Prostate gland (tissue), 2 donors: ENCODE measurements at regions not wholly inside any gene's neighbourhood (a gene's known extent, or its start where the extent isn't known, plus 50 kb on each side); places are given as distances from the start of the nearest gene placed in this dataset.

Experiments
- DNase-seq: peaks from one replicate; pipeline ENCODE4 v3.0.0-alpha.2; 2019; ENCODE audit warnings: low spot score
- H3K27ac ChIP-seq, 2 donors: fragments of 200-600 bp; sonication (generic); 2 replicates each; pipeline ENCODE4 v1.5.1; 2017 to 2019
- H3K27me3 ChIP-seq: fragments of 200-600 bp; sonication (generic); replicated peaks from 2 replicates; pipeline ENCODE4 v1.5.1; 2019; ENCODE audit not compliant: insufficient read depth
- H3K36me3 ChIP-seq, 2 donors: fragments of 200-600 bp; sonication (generic); 1 replicate in 1 of 2; 2 replicates in 1 of 2; pipeline versions ENCODE4 v1.5.1 to v1.8.1; 2017 to 2019
- H3K4me1 ChIP-seq: fragments of 200-600 bp; sonication (generic); replicated peaks from 2 replicates; pipeline ENCODE4 v1.5.1; 2019
- H3K4me3 ChIP-seq, 2 donors: fragments of 200-600 bp; sonication (generic); 2 replicates each; pipeline ENCODE4 v1.5.1; 2017 to 2019
- H3K9me3 ChIP-seq: fragments of 200-600 bp; sonication (generic); 2 replicates; pipeline ENCODE4 v1.5.1; 2017
- POLR2A ChIP-seq: fragments of 450-650 bp; IDR thresholded peaks from one replicate; pipeline ENCODE4 v1.6.1; 2016; ENCODE audit warnings: antibody characterized with exemption, mild to moderate bottlenecking
- POLR2AphosphoS5 ChIP-seq: sonication (generic); formaldehyde crosslinking; IDR thresholded peaks from one replicate; pipeline ENCODE4 v1.6.1; 2017; ENCODE audit warnings: antibody characterized with exemption
- WGBS: methylation state at CpG from one replicate; pipeline ENCODE4 v1.1.5; 2018; 5-methylcytosine and 5-hydroxymethylcytosine counted together
- intact Hi-C: fragments of 100-400 bp; cut with DNase I; formaldehyde crosslinking; loops from one replicate; pipeline ENCODE4 v1.14.2; 2022
- TF ChIP-seq, protein P1 (sequence below), 4 experiments: fragments of 200-600 bp in 2 of 4; fragments of 450-650 bp in 2 of 4; sonication (generic) in 2 of 4; IDR thresholded peaks; 1 replicate in 3 of 4; 2 replicates in 1 of 4; pipeline ENCODE4 v1.5.1; 2016 to 2019; ENCODE audit warnings: antibody characterized with exemption in 4 of 4, mild to moderate bottlenecking in 2 of 4, moderate library complexity in 2 of 4

DNA sequence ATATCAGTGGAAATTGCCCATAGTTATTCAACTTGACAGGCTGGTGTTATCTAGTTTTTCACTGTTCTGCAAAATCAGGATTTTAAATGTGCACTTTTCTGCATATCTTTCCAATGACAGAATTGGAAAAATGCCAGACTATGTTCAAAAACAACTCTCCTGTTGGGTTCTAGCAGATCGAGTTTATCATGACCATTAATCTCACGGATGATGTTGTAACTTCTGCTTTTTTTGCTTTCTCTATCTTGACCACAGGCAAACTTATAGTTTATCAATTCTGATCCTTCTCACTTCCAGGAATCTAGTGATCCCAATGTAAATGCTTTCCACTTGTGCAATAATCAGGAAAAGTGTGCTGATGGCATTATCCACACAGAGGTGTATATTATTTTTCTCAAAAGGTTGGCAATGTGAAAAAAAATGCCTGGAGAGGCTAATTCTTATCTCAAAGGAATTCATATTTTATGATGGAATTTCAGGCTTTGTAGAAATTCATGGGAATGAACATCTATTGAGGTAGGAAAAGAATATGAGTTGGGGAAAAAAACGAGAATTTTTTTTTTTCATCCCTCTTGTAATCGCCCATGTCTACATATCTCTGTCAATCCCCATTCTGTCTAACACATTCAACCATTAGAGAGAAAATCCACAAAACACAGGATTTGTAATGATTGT, 73.6 kb upstream of the DAB2 start:
- H3K27me3 ChIP-seq, result no peaks in the 10 kb centered on the region
- intact Hi-C loops, result no loop called here
- WGBS, result 56% methylated on average over 4 of the region's 4 CpGs

DNA sequence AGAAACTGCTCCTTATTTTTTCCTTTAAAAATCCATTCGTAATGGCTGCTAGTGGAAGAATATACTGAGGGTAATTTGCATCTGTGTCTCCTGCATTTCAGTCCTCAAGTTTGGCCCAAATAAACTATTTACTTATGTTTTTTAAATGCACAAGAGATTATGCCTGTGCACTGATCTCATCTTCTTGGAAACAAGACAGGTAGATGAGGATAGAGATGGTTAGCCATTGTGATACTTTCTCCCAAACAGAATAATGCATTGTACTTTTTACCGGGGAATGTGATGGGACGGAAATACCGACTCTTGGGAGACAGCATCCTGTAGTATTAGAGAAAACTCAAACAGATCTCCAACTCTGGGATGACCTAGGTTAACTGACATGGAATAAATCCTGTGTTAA, 72.5 kb upstream of the DAB2 start:
- Histone ChIP-seq H3K27me3 (no peaks in the 10 kb centered on the region), H3K4me3 (no peak overlapping the region), H3K27ac (no peak overlapping the region), H3K36me3 (no peaks in the 10 kb centered on the region), H3K9me3 (no peaks in the 10 kb centered on the region), H3K4me1 (no peaks in the 10 kb centered on the region)
- no peak for DNase-seq
- WGBS, result 94% methylated on average over 4 of the region's 4 CpGs
- TF ChIP-seq, protein P1, sequence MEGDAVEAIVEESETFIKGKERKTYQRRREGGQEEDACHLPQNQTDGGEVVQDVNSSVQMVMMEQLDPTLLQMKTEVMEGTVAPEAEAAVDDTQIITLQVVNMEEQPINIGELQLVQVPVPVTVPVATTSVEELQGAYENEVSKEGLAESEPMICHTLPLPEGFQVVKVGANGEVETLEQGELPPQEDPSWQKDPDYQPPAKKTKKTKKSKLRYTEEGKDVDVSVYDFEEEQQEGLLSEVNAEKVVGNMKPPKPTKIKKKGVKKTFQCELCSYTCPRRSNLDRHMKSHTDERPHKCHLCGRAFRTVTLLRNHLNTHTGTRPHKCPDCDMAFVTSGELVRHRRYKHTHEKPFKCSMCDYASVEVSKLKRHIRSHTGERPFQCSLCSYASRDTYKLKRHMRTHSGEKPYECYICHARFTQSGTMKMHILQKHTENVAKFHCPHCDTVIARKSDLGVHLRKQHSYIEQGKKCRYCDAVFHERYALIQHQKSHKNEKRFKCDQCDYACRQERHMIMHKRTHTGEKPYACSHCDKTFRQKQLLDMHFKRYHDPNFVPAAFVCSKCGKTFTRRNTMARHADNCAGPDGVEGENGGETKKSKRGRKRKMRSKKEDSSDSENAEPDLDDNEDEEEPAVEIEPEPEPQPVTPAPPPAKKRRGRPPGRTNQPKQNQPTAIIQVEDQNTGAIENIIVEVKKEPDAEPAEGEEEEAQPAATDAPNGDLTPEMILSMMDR (IDR thresholded peaks at IDR 0.05), result no peak
- TF ChIP-seq POLR2AphosphoS5 (no peak), POLR2A (no peak)
- intact Hi-C loops, result no loop called here

More for the DNA sequence above, 73.6 kb upstream of the DAB2 start:
- Histone ChIP-seq H3K9me3 (no peaks in the 10 kb centered on the region), H3K4me3 (no peak overlapping the region), H3K4me1 (no peaks in the 10 kb centered on the region), H3K27ac (no peak overlapping the region), H3K36me3 (no peaks in the 10 kb centered on the region)
- TF ChIP-seq, protein P1 (IDR thresholded peaks at IDR 0.05), result no peak
- TF ChIP-seq POLR2AphosphoS5 (no peak), POLR2A (no peak)
- no peak for DNase-seq

DNA sequence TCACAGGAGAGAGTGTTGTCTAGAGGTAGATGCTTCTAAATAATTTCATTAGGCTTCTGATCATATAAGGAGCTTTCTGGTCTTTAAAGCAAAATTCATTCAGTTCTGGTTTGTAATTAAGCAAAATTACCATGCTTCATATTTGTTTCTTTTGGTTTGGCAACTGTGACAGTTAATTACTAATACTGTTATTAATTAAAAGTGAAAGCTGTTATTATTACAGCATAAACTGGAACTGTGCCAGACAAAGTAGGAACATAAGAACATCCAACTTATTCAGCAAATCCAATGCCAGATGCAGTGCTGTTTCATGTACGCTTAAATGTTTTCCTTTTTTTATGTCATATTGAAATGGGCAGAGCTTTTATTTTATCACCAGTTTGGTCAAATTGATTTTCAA, 70.4 kb upstream of the DAB2 start:
- intact Hi-C loops, result no loop called here
- TF ChIP-seq, protein P1 (IDR thresholded peaks at IDR 0.05), result no peak
- TF ChIP-seq POLR2AphosphoS5 (no peak), POLR2A (no peak)
- no peak overlapping the region for H3K27ac ChIP-seq
- DNase-seq, result no peak
- H3K9me3 ChIP-seq, result no peaks in the 10 kb centered on the region
- H3K36me3 ChIP-seq, result no peaks in the 10 kb centered on the region
- 55% methylated on average over 1 of the region's 1 CpG for WGBS
- H3K4me3 ChIP-seq, result no peak overlapping the region
- H3K4me1 ChIP-seq, result no peaks in the 10 kb centered on the region
- no peaks in the 10 kb centered on the region for H3K27me3 ChIP-seq

DNA sequence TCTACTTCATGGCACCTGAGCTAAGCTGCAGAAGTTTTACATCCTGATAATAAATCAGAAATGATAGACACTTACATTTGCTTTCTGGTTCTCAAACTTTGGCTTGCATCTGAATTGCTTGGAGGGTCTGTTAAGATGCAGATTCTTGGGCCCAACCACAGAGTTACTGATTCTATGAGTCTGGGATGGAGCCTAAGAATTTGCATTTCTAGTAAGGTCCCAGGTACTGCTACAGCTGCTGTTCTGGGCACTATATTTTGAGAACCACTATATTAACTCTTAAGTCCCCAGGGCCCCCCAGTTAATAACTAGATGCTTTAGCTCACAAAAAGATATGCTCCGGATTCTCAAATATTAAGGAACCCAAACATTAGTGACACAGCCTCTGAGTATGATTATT, 69.8 kb upstream of the DAB2 start:
- H3K4me1 ChIP-seq, result no peaks in the 10 kb centered on the region
- no peak for DNase-seq
- no peaks in the 10 kb centered on the region for H3K27me3 ChIP-seq
- no peaks in the 10 kb centered on the region for H3K9me3 ChIP-seq
- no peak overlapping the region for H3K27ac ChIP-seq
- no peaks in the 10 kb centered on the region for H3K36me3 ChIP-seq
- no peak for TF ChIP-seq POLR2AphosphoS5
- no peak overlapping the region for H3K4me3 ChIP-seq
- intact Hi-C loops, result no loop called here
- WGBS, result 67% methylated on average over 1 of the region's 1 CpG

DNA sequence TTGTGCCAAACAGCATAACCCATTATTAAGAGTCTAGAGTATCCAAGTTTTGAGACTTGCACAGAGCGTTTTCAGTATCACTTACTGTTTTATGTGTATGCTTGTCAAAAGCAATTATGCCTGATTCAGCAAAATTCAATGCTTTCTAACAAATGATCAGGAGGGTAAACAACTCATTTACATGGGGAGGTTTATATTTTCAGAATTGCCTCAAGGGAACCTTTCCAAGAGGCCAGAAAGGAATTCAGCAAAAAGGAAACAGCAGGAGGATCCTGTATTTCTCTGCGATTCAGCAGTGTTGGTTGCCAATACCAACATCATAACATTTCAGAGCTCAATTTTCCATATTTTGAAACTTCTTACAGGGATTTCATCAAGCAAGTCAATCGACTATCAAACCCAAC, 69.3 kb upstream of the DAB2 start:
- no peak overlapping the region for H3K4me3 ChIP-seq
- no peaks in the 10 kb centered on the region for H3K36me3 ChIP-seq
- TF ChIP-seq POLR2AphosphoS5, result no peak
- TF ChIP-seq POLR2A, result no peak
- TF ChIP-seq, protein P1 (IDR thresholded peaks at IDR 0.05), result no peak
- intact Hi-C loops, result no loop called here
- H3K4me1 ChIP-seq, result no peaks in the 10 kb centered on the region
- no peaks in the 10 kb centered on the region for H3K9me3 ChIP-seq
- 36% methylated on average over 3 of the region's 3 CpGs for WGBS
- no peak for DNase-seq
- H3K27ac ChIP-seq, result no peak overlapping the region
- no peaks in the 10 kb centered on the region for H3K27me3 ChIP-seq
